Thyroid gland (tissue), 4 donors: ENCODE measurements at regions not wholly inside any gene's neighbourhood (a gene's known extent, or its start where the extent isn't known, plus 50 kb on each side); places are given as distances from the start of the nearest gene placed in this dataset.

ENCODE experiments used
- DNase-seq, 2 donors: peaks; one replicate each; pipeline ENCODE4 v3.0.0-alpha.2; 2019
- H3K27ac ChIP-seq, 3 donors: fragments of 200-600 bp; sonication (generic); 1 replicate in 2 of 3; 2 replicates in 1 of 3; pipeline ENCODE4 v1.5.1; 2016 to 2019; ENCODE audit warnings: mild to moderate bottlenecking in 1 of 3, moderate library complexity in 1 of 3
- H3K27me3 ChIP-seq: fragments of 200-600 bp; sonication (generic); one replicate; pipeline ENCODE4 v1.5.1; 2019
- H3K36me3 ChIP-seq, 2 donors: fragments of 200-600 bp; sonication (generic); one replicate each; pipeline ENCODE4 v1.5.1; 2016 to 2019
- H3K4me1 ChIP-seq, 2 donors: fragments of 200-600 bp; sonication (generic); one replicate each; pipeline ENCODE4 v1.5.1; 2017 to 2019
- H3K4me3 ChIP-seq, 3 donors: fragments of 200-600 bp; sonication (generic); replicated peaks in 1 of 3; 1 replicate in 2 of 3; 2 replicates in 1 of 3; pipeline ENCODE4 v1.5.1; 2016; ENCODE audit warnings: mild to moderate bottlenecking in 1 of 3
- H3K9me3 ChIP-seq: fragments of 200-600 bp; sonication (generic); one replicate; pipeline ENCODE4 v1.5.1; 2017
- POLR2A ChIP-seq, 2 donors: fragments of 450-650 bp; IDR thresholded peaks; one replicate each; pipeline ENCODE4 v1.6.1; 2017; ENCODE audit warnings: antibody characterized with exemption in 2 of 2, mild to moderate bottlenecking in 2 of 2, moderate library complexity in 1 of 2
- WGBS, 2 donors: methylation state at CpG; one replicate each; pipeline ENCODE4 v1.1.5; 2017; 5-methylcytosine and 5-hydroxymethylcytosine counted together
- intact Hi-C: fragments of 100-400 bp; cut with DNase I; formaldehyde crosslinking; loops from one replicate; pipeline ENCODE4 v1.15.1; 2023
- TF ChIP-seq, protein P1 (sequence below), 6 experiments: fragments of 200-600 bp in 3 of 6; fragments of 450-650 bp in 3 of 6; sonication (generic) in 3 of 6; IDR thresholded peaks; one replicate each; pipeline ENCODE4 v1.5.1; 2016 to 2019; ENCODE audit warnings: antibody characterized with exemption in 6 of 6, mild to moderate bottlenecking in 2 of 6, inconsistent platforms in 1 of 6, moderate library complexity in 1 of 6

GRCh38 chr10:112039823-112040222 is 143.7 kb downstream of the GPAM start:
- DNase-seq, result no peak
- Histone ChIP-seq H3K27me3 (no peaks in the 10 kb centered on the region), H3K4me3 (no peak overlapping the region), H3K4me1 (no peaks in the 10 kb centered on the region), H3K9me3 (no peaks in the 10 kb centered on the region), H3K27ac (no peak overlapping the region), H3K36me3 (no peaks in the 10 kb centered on the region)
- intact Hi-C loops, result no loop called here
- 86 to 91% methylated on average over 3 of the region's 3 CpGs for WGBS, 2 donors
- TF ChIP-seq POLR2A (IDR thresholded peaks at IDR 0.05), result no peak
- TF ChIP-seq, protein P1, sequence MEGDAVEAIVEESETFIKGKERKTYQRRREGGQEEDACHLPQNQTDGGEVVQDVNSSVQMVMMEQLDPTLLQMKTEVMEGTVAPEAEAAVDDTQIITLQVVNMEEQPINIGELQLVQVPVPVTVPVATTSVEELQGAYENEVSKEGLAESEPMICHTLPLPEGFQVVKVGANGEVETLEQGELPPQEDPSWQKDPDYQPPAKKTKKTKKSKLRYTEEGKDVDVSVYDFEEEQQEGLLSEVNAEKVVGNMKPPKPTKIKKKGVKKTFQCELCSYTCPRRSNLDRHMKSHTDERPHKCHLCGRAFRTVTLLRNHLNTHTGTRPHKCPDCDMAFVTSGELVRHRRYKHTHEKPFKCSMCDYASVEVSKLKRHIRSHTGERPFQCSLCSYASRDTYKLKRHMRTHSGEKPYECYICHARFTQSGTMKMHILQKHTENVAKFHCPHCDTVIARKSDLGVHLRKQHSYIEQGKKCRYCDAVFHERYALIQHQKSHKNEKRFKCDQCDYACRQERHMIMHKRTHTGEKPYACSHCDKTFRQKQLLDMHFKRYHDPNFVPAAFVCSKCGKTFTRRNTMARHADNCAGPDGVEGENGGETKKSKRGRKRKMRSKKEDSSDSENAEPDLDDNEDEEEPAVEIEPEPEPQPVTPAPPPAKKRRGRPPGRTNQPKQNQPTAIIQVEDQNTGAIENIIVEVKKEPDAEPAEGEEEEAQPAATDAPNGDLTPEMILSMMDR (IDR thresholded peaks at IDR 0.05), result no peak

DNA sequence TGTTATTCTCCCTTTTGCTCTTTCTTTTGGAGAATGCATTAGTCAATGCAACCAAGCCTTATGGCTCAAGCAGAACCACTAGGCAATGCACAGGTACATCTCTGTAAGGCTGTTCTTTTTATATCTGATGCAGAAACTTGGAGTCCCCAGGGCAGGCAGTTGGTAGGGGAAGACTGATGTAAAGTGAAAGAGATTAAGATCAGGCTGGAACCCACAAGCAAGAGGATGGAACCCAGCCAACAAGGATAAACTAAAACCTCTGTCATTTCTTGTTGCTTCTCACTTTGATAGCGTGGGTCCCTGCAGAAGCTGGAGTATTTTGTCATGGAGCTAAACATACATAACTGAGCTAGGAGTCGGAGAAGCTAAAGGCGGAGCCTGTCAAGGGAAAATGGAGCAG is 142.9 kb downstream of the GPAM start:
- no peak for DNase-seq
- 69 to 78% methylated on average over 3 of the region's 3 CpGs for WGBS, 2 donors
- no peak overlapping the region for H3K4me3 ChIP-seq
- no peak overlapping the region for H3K27ac ChIP-seq
- TF ChIP-seq, protein P1 (IDR thresholded peaks at IDR 0.05), result no peak
- no peak for TF ChIP-seq POLR2A (IDR thresholded peaks at IDR 0.05)
- intact Hi-C loops, result no loop called here
- H3K9me3 ChIP-seq, result no peaks in the 10 kb centered on the region
- H3K27me3 ChIP-seq, result no peaks in the 10 kb centered on the region
- H3K36me3 ChIP-seq, result no peaks in the 10 kb centered on the region
- no peaks in the 10 kb centered on the region for H3K4me1 ChIP-seq

GRCh38 chr10:112045938-112046337 is 137.6 kb downstream of the GPAM start:
- Histone ChIP-seq H3K4me1 (no peaks in the 10 kb centered on the region), H3K9me3 (no peaks in the 10 kb centered on the region), H3K27me3 (no peaks in the 10 kb centered on the region), H3K4me3 (no peak overlapping the region), H3K36me3 (no peaks in the 10 kb centered on the region), H3K27ac (no peak overlapping the region)
- no peak for DNase-seq
- intact Hi-C loops, result no loop called here
- TF ChIP-seq, protein P1 (IDR thresholded peaks at IDR 0.05), result no peak
- TF ChIP-seq POLR2A (IDR thresholded peaks at IDR 0.05), result no peak
- 76 to 81% methylated on average over 3 of the region's 3 CpGs for WGBS, 2 donors

DNA sequence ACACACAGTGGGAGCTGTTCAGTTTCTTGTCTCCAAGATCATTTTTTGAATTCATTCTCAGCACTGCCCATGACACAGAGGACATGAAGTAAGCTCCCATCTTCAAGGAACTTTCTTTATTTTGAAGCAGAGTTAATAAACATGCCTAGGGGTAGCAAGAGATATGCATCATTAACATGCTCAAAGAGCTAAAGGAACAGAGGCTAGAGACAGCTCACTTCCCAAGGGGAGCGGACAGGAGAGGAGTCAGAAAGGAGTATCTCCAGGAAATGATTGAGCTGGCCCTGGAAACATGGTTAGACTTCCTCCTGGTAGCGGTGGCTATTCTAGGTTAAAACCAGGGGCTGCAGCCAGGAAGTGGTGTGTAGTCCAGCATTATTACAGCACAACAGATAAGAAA is 135.9 kb downstream of the GPAM start:
- H3K4me3 ChIP-seq, result no peak overlapping the region
- DNase-seq, result no peak
- H3K27ac ChIP-seq, result no peak overlapping the region
- H3K27me3 ChIP-seq, result no peaks in the 10 kb centered on the region
- no peaks in the 10 kb centered on the region for H3K9me3 ChIP-seq
- 65 to 80% methylated on average over 1 of the region's 2 CpGs for WGBS, 2 donors
- H3K36me3 ChIP-seq, result no peaks in the 10 kb centered on the region
- intact Hi-C loops, result no loop called here
- H3K4me1 ChIP-seq, result no peaks in the 10 kb centered on the region
- TF ChIP-seq, protein P1 (IDR thresholded peaks at IDR 0.05), result no peak
- TF ChIP-seq POLR2A (IDR thresholded peaks at IDR 0.05), result no peak

DNA sequence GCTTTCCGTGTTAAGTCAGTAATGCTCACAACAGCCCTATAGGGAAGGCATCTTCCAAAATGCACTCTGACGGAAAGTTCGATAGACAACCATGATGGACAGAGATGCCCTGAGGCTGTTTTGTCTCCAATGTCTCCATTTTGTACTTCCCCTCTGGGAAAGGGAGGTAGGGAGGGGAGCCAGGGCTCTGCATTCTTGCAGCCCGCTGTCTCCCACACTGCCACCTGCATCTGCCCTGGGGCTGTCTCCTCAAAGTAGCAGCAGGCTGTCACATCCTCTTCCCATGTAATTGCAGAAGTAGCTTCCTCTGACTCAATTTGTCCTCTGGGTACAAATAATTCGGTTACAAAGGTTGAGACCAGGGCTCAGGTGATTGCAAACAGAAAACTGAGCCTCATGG is 131.4 kb downstream of the GPAM start:
- Histone ChIP-seq H3K27me3 (no peaks in the 10 kb centered on the region), H3K9me3 (no peaks in the 10 kb centered on the region), H3K4me1 (no peaks in the 10 kb centered on the region), H3K4me3 (no peak overlapping the region), H3K27ac (no peak overlapping the region), H3K36me3 (no peaks in the 10 kb centered on the region)
- 80 to 83% methylated on average over 5 of the region's 5 CpGs for WGBS, 2 donors
- no peak for DNase-seq
- intact Hi-C loops, result no loop called here
- TF ChIP-seq POLR2A (IDR thresholded peaks at IDR 0.05), result no peak
- TF ChIP-seq, protein P1 (IDR thresholded peaks at IDR 0.05), result no peak
